Epidermal melanocyte (primary cell): ENCODE measurements at regions not wholly inside any gene's neighbourhood (a gene's known extent, or its start where the extent isn't known, plus 50 kb on each side); places are given as distances from the start of the nearest gene placed in this dataset.

Source experiments
- DNase-seq: peaks from one replicate; pipeline ENCODE4 v3.0.0; 2011; ENCODE audit warnings: low spot score; ENCODE audit not compliant: insufficient read length

GRCh38 chr15:95987886-95988573, 342.5 kb upstream of the NR2F2 start:
- no peak for DNase-seq

GRCh38 chr15:95988574-95988887, 342.0 kb upstream of the NR2F2 start:
- no peak for DNase-seq

GRCh38 chr15:95989392-95989791, 341.1 kb upstream of the NR2F2 start:
- no peak for DNase-seq

- DNase-seq = no peak
Observed at GRCh38 chr15:95990833-95991232, 339.7 kb upstream of the NR2F2 start.

- no peak for DNase-seq
Observed at GRCh38 chr15:95994418-95994817, 336.1 kb upstream of the NR2F2 start.

- no peak for DNase-seq
Observed at GRCh38 chr15:95995375-95996168, 334.9 kb upstream of the NR2F2 start.

GRCh38 chr15:95996494-95996893, 334.0 kb upstream of the NR2F2 start:
- DNase-seq = no peak

GRCh38 chr15:95998935-95999334, 331.6 kb upstream of the NR2F2 start:
- no peak for DNase-seq

GRCh38 chr15:96002890-96003859, 327.3 kb upstream of the NR2F2 start:
- peak; percentile 55 for DNase-seq

GRCh38 chr15:96005906-96006305, 324.6 kb upstream of the NR2F2 start:
- DNase-seq = no peak

GRCh38 chr15:96011136-96011535, 319.4 kb upstream of the NR2F2 start:
- DNase-seq = no peak

GRCh38 chr15:96014939-96015338, 315.6 kb upstream of the NR2F2 start:
- no peak for DNase-seq

- no peak for DNase-seq
Observed at GRCh38 chr15:96019114-96019513, 311.4 kb upstream of the NR2F2 start.

- peak; percentile 61 for DNase-seq
Observed at GRCh38 chr15:96020133-96020532, 310.4 kb upstream of the NR2F2 start.

GRCh38 chr15:96020797-96021196, 309.7 kb upstream of the NR2F2 start:
- DNase-seq = no peak

- no peak for DNase-seq
Observed at GRCh38 chr15:96023081-96023480, 307.4 kb upstream of the NR2F2 start.

- no peak for DNase-seq
Observed at GRCh38 chr15:96027501-96027900, 303.0 kb upstream of the NR2F2 start.

- no peak for DNase-seq
Observed at GRCh38 chr15:96028620-96029019, 301.9 kb upstream of the NR2F2 start.

GRCh38 chr15:96029172-96029571, 301.3 kb upstream of the NR2F2 start:
- no peak for DNase-seq

GRCh38 chr15:96031426-96032110, 298.9 kb upstream of the NR2F2 start:
- DNase-seq = no peak

GRCh38 chr15:96035091-96035490, 295.4 kb upstream of the NR2F2 start:
- no peak for DNase-seq
